Trophoblast cell (in vitro differentiated cells and primary cell): ENCODE measurements at regions not wholly inside any gene's neighbourhood (a gene's known extent, or its start where the extent isn't known, plus 50 kb on each side); places are given as distances from the start of the nearest gene placed in this dataset.
"Not testable (repeated sequence)": the region's sequence is repeated elsewhere in the genome, so short reads cannot be mapped to it uniquely, and the experiment has no call there.

Experiments used
- DNase-seq, 2 donors: peaks; one replicate each; pipeline ENCODE4 v3.0.0-alpha.2; 2016
- H2AFZ ChIP-seq: 2 replicates; pipeline ENCODE4 v1.6.1; 2013; ENCODE audit warnings: low read length, moderate library complexity, mild to moderate bottlenecking; ENCODE audit not compliant: insufficient read depth, poor library complexity
- H2AK5ac ChIP-seq: 2 replicates; pipeline ENCODE4 v1.6.1; 2013; ENCODE audit warnings: mild to moderate bottlenecking, low read length
- H2BK120ac ChIP-seq: 2 replicates; pipeline ENCODE4 v1.6.1; 2013; ENCODE audit warnings: low read length, mild to moderate bottlenecking, moderate library complexity; ENCODE audit not compliant: insufficient read depth, poor library complexity
- H2BK12ac ChIP-seq: 2 replicates; pipeline ENCODE4 v1.6.1; 2013; ENCODE audit warnings: mild to moderate bottlenecking, low read length, moderate library complexity
- H2BK5ac ChIP-seq: 2 replicates; pipeline ENCODE4 v1.6.1; 2013; ENCODE audit warnings: low read length, low read depth, moderate library complexity, mild to moderate bottlenecking; ENCODE audit not compliant: poor library complexity
- H3K14ac ChIP-seq: 2 replicates; pipeline ENCODE4 v1.6.1; 2013; ENCODE audit warnings: mild to moderate bottlenecking, low read length
- H3K18ac ChIP-seq: 2 replicates; pipeline ENCODE4 v1.6.1; 2013; ENCODE audit warnings: mild to moderate bottlenecking, low read length
- H3K23ac ChIP-seq: 2 replicates; pipeline ENCODE4 v1.6.1; 2013; ENCODE audit warnings: low read length
- H3K27ac ChIP-seq: 2 replicates; pipeline ENCODE4 v1.5.1; 2013; ENCODE audit warnings: low read depth, mild to moderate bottlenecking, inconsistent platforms, low read length, moderate library complexity
- H3K27me3 ChIP-seq: 2 replicates; pipeline ENCODE4 v1.6.1; 2013; ENCODE audit warnings: inconsistent platforms, mild to moderate bottlenecking, low read length, moderate library complexity; ENCODE audit not compliant: insufficient read depth
- H3K36me3 ChIP-seq, 2 experiments: 1 replicate in 1 of 2; 2 replicates in 1 of 2; pipeline ENCODE4 v1.6.1; 2013; ENCODE audit warnings: low read length in 2 of 2, mild to moderate bottlenecking in 2 of 2, moderate library complexity in 1 of 2; ENCODE audit not compliant: insufficient read depth in 2 of 2, control insufficient read depth in 1 of 2
- H3K4ac ChIP-seq: 2 replicates; pipeline ENCODE4 v1.6.1; 2013; ENCODE audit warnings: low read depth, mild to moderate bottlenecking, low read length, moderate library complexity
- H3K4me1 ChIP-seq, 2 experiments: 1 replicate in 1 of 2; 2 replicates in 1 of 2; pipeline ENCODE4 v1.6.1; 2013; ENCODE audit warnings: low read length in 2 of 2, mild to moderate bottlenecking in 2 of 2, moderate library complexity in 1 of 2; ENCODE audit not compliant: insufficient read depth in 2 of 2, control insufficient read depth in 1 of 2
- H3K4me2 ChIP-seq: 2 replicates; pipeline ENCODE4 v1.6.1; 2013; ENCODE audit warnings: inconsistent platforms, mild to moderate bottlenecking, low read length, moderate library complexity
- H3K4me3 ChIP-seq: 2 replicates; pipeline ENCODE4 v1.5.1; 2013; ENCODE audit warnings: mild to moderate bottlenecking, low read depth, low read length, inconsistent platforms
- H3K79me1 ChIP-seq: one replicate; pipeline ENCODE4 v1.6.1; 2013; ENCODE audit warnings: low read length
- H3K79me2 ChIP-seq: 2 replicates; pipeline ENCODE4 v1.6.1; 2013; ENCODE audit warnings: low read length, mild to moderate bottlenecking; ENCODE audit not compliant: control insufficient read depth, insufficient read depth, poor library complexity
- H3K9ac ChIP-seq: 2 replicates; pipeline ENCODE4 v1.6.1; 2013; ENCODE audit warnings: mild to moderate bottlenecking, low read length
- H3K9me3 ChIP-seq: 2 replicates; pipeline ENCODE4 v1.6.1; 2013; ENCODE audit warnings: low read depth, mild to moderate bottlenecking, control low read depth, inconsistent platforms, low read length; ENCODE audit not compliant: insufficient read depth
- H4K12ac ChIP-seq: 2 replicates; pipeline ENCODE4 v1.6.1; 2013; ENCODE audit warnings: low read depth, mild to moderate bottlenecking, low read length, moderate library complexity
- H4K8ac ChIP-seq: 2 replicates; pipeline ENCODE4 v1.6.1; 2013; ENCODE audit warnings: low read depth, mild to moderate bottlenecking, low read length, moderate library complexity
- H4K91ac ChIP-seq: one replicate; pipeline ENCODE4 v1.6.1; 2013; ENCODE audit warnings: low read depth, mild to moderate bottlenecking, low read length, moderate library complexity
- WGBS: extraction: QIAGEN DNeasy Blood & Tissue Kit; methylation state at CpG from one replicate; pipeline ENCODE4 v1.1.7; 2013; ENCODE audit warnings: missing lambda C conversion rate; ENCODE audit not compliant: insufficient read length, insufficient coverage; ENCODE audit errors: extremely low coverage; 5-methylcytosine and 5-hydroxymethylcytosine counted together

- not testable (repeated sequence) for H3K18ac ChIP-seq, H2BK5ac ChIP-seq, H3K23ac ChIP-seq, H2BK12ac ChIP-seq, H4K8ac ChIP-seq, H3K79me1 ChIP-seq, H3K36me3 ChIP-seq, H4K12ac ChIP-seq, H3K14ac ChIP-seq, H4K91ac ChIP-seq, H3K4ac ChIP-seq, H3K9ac ChIP-seq, H2AFZ ChIP-seq, H3K27ac ChIP-seq, H3K4me2 ChIP-seq, H3K4me1 ChIP-seq, H2AK5ac ChIP-seq, H3K9me3 ChIP-seq, DNase-seq, H2BK120ac ChIP-seq, H3K27me3 ChIP-seq, H3K79me2 ChIP-seq, H3K4me3 ChIP-seq
- no CpG with 5 or more reads among the region's 7 CpGs for WGBS
Measured at GRCh38 chr2:87439617-87440204, 308.2 kb upstream of the PLGLB2 start.

GRCh38 chr2:87440650-87441049 lies 307.2 kb upstream of the PLGLB2 start:
- not testable (repeated sequence) for H2BK12ac ChIP-seq, H3K9me3 ChIP-seq, H3K36me3 ChIP-seq, H3K79me2 ChIP-seq, H3K9ac ChIP-seq, H2BK120ac ChIP-seq, H3K14ac ChIP-seq, H3K23ac ChIP-seq, H4K8ac ChIP-seq, H3K18ac ChIP-seq, H2AK5ac ChIP-seq, DNase-seq, H2AFZ ChIP-seq, H3K4me1 ChIP-seq, H2BK5ac ChIP-seq, H3K4me2 ChIP-seq, H3K27ac ChIP-seq, H3K4ac ChIP-seq, H3K79me1 ChIP-seq, H3K4me3 ChIP-seq, H4K12ac ChIP-seq, H4K91ac ChIP-seq, H3K27me3 ChIP-seq
- WGBS, result no CpG with 5 or more reads among the region's 2 CpGs

GRCh38 chr2:87441375-87441774 lies 306.5 kb upstream of the PLGLB2 start:
- not testable (repeated sequence) for H3K9me3 ChIP-seq, H3K79me2 ChIP-seq, H2BK120ac ChIP-seq, H3K4ac ChIP-seq, H4K12ac ChIP-seq, H4K91ac ChIP-seq, H2BK12ac ChIP-seq, H3K27me3 ChIP-seq, H3K79me1 ChIP-seq, H2AK5ac ChIP-seq, H3K9ac ChIP-seq, H3K36me3 ChIP-seq, H3K14ac ChIP-seq, H3K23ac ChIP-seq, DNase-seq, H2AFZ ChIP-seq, H4K8ac ChIP-seq, H3K4me2 ChIP-seq, H2BK5ac ChIP-seq, H3K4me3 ChIP-seq, H3K18ac ChIP-seq, H3K4me1 ChIP-seq, H3K27ac ChIP-seq
- no CpG with 5 or more reads among the region's 6 CpGs for WGBS

GRCh38 chr2:87442983-87443577 lies 304.8 kb upstream of the PLGLB2 start:
- not testable (repeated sequence) for H3K27ac ChIP-seq, H3K9ac ChIP-seq, H3K27me3 ChIP-seq, H3K4me1 ChIP-seq, DNase-seq, H3K4me3 ChIP-seq, H4K91ac ChIP-seq, H2BK12ac ChIP-seq, H3K79me2 ChIP-seq, H3K79me1 ChIP-seq, H2BK5ac ChIP-seq, H2BK120ac ChIP-seq, H4K12ac ChIP-seq, H3K9me3 ChIP-seq, H3K4me2 ChIP-seq, H3K4ac ChIP-seq, H2AK5ac ChIP-seq, H2AFZ ChIP-seq, H4K8ac ChIP-seq, H3K18ac ChIP-seq, H3K14ac ChIP-seq, H3K23ac ChIP-seq, H3K36me3 ChIP-seq
- WGBS, result no CpG with 5 or more reads among the region's 6 CpGs
